ENCODE measurements at regions not wholly inside any gene's neighbourhood (a gene's known extent, or its start where the extent isn't known, plus 50 kb on each side); places are given as distances from the start of the nearest gene placed in this dataset.
A peak's percentile ranks its signal among the peaks of the same experiment; 100 is the strongest.

- no peak overlapping the region for H3K4me3 Mint-ChIP-seq (ENCODE audit: low read depth)
- H3K36me3 Mint-ChIP-seq (ENCODE audit: insufficient read depth): no peaks in the 10 kb centered on the region
- no peak for DNase-seq (ENCODE audit: low spot score, unreplicated experiment)
- peak overlapping the region; percentile 78 for H3K27ac Mint-ChIP-seq
- peaks cover 18% of the 10 kb centered on the region for H3K4me1 Mint-ChIP-seq (ENCODE audit: low read depth)
- no peaks in the 10 kb centered on the region for H3K27me3 Mint-ChIP-seq
- TF ChIP-seq, protein P1, sequence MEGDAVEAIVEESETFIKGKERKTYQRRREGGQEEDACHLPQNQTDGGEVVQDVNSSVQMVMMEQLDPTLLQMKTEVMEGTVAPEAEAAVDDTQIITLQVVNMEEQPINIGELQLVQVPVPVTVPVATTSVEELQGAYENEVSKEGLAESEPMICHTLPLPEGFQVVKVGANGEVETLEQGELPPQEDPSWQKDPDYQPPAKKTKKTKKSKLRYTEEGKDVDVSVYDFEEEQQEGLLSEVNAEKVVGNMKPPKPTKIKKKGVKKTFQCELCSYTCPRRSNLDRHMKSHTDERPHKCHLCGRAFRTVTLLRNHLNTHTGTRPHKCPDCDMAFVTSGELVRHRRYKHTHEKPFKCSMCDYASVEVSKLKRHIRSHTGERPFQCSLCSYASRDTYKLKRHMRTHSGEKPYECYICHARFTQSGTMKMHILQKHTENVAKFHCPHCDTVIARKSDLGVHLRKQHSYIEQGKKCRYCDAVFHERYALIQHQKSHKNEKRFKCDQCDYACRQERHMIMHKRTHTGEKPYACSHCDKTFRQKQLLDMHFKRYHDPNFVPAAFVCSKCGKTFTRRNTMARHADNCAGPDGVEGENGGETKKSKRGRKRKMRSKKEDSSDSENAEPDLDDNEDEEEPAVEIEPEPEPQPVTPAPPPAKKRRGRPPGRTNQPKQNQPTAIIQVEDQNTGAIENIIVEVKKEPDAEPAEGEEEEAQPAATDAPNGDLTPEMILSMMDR (IDR thresholded peaks at IDR 0.05; ENCODE audit: unreplicated experiment): peak; percentile 74
- H3K9me3 Mint-ChIP-seq (ENCODE audit: low read depth): no peaks in the 10 kb centered on the region
Measured at GRCh38 chr2:145752091-145752806, 1232.3 kb upstream of the ZEB2 start.

DNA sequence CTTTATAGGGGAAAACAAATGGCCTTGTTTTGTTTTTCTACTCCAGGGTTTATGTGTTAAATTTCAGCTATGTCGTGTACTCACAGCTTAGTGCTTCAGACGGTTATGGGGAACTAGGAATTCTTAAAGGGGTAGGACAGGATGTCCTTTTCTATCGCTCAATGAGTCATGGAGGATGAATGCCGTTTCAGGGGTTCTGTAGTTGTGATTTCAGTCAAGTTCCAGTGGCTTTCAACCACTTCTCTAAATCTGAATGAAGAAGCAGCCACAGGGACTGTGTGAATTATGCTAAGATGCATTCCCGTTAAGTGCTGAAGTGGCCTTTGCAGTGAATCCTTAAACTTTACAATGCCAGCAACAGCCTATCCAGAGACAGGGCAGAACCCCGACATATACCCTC is 1231.7 kb upstream of the ZEB2 start:
- TF ChIP-seq, protein P1 (IDR thresholded peaks at IDR 0.05; ENCODE audit: unreplicated experiment): no peak
- Mint-ChIP-seq H3K9me3 (ENCODE audit: low read depth) (no peaks in the 10 kb centered on the region), H3K4me3 (ENCODE audit: low read depth) (no peak overlapping the region), H3K27ac (no peak overlapping the region), H3K4me1 (ENCODE audit: low read depth) (peaks cover 18% of the 10 kb centered on the region), H3K27me3 (no peaks in the 10 kb centered on the region), H3K36me3 (ENCODE audit: insufficient read depth) (no peaks in the 10 kb centered on the region)
- DNase-seq (ENCODE audit: low spot score, unreplicated experiment): no peak

DNA sequence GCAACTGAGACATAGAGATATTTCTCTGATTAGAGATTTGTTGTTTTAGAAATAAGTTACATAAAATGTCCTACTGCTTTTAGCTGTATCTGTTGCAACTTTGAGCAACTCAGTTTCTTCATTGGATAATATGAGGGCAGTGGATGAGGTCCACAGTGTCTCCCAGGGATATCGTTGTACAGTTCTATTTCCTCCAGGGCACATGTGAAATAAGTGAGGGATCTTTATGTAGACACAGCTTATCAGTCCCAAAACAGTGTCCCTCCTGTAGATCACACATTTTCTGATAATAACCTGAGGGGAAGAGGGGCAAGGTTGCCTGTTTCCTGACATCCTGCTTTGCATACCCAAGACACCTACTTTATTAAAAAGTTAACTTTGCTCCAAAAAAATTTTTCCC is 1231.2 kb upstream of the ZEB2 start:
- TF ChIP-seq, protein P1 (IDR thresholded peaks at IDR 0.05; ENCODE audit: unreplicated experiment): no peak
- DNase-seq (ENCODE audit: low spot score, unreplicated experiment): no peak
- Mint-ChIP-seq H3K27ac (no peak overlapping the region), H3K4me3 (ENCODE audit: low read depth) (no peak overlapping the region), H3K9me3 (ENCODE audit: low read depth) (no peaks in the 10 kb centered on the region), H3K36me3 (ENCODE audit: insufficient read depth) (no peaks in the 10 kb centered on the region), H3K27me3 (no peaks in the 10 kb centered on the region), H3K4me1 (ENCODE audit: low read depth) (peaks cover 18% of the 10 kb centered on the region)

- Mint-ChIP-seq H3K9me3 (ENCODE audit: low read depth) (no peaks in the 10 kb centered on the region), H3K4me3 (ENCODE audit: low read depth) (no peak overlapping the region), H3K27ac (no peak overlapping the region), H3K27me3 (no peaks in the 10 kb centered on the region), H3K36me3 (ENCODE audit: insufficient read depth) (no peaks in the 10 kb centered on the region), H3K4me1 (ENCODE audit: low read depth) (peaks cover 18% of the 10 kb centered on the region)
- TF ChIP-seq, protein P1 (IDR thresholded peaks at IDR 0.05; ENCODE audit: unreplicated experiment): no peak
- DNase-seq (ENCODE audit: low spot score, unreplicated experiment): no peak
Measured at GRCh38 chr2:145750612-145751011, 1230.7 kb upstream of the ZEB2 start.

GRCh38 chr2:145750144-145750543 is 1230.2 kb upstream of the ZEB2 start:
- Mint-ChIP-seq H3K27me3 (no peaks in the 10 kb centered on the region), H3K4me3 (ENCODE audit: low read depth) (no peak overlapping the region), H3K9me3 (ENCODE audit: low read depth) (no peaks in the 10 kb centered on the region), H3K36me3 (ENCODE audit: insufficient read depth) (no peaks in the 10 kb centered on the region), H3K27ac (no peak overlapping the region), H3K4me1 (ENCODE audit: low read depth) (peaks cover 14% of the 10 kb centered on the region)
- TF ChIP-seq, protein P1 (IDR thresholded peaks at IDR 0.05; ENCODE audit: unreplicated experiment): no peak
- DNase-seq (ENCODE audit: low spot score, unreplicated experiment): no peak

Data from progenitor cell of endocrine pancreas (in vitro differentiated cells).